Breast epithelium (tissue), 4 donors: ENCODE measurements at regions not wholly inside any gene's neighbourhood (a gene's known extent, or its start where the extent isn't known, plus 50 kb on each side); places are given as distances from the start of the nearest gene placed in this dataset.

Source experiments
- DNase-seq, 2 donors: peaks; one replicate each; pipeline ENCODE4 v3.0.0-alpha.2; 2019; ENCODE audit warnings: low spot score in 2 of 2
- H3K27ac ChIP-seq, 2 donors: fragments of 200-600 bp; sonication (generic) in 1 of 2; one replicate each; pipeline ENCODE4 v1.5.1; 2016 to 2019; ENCODE audit warnings: mild to moderate bottlenecking in 1 of 2
- H3K27me3 ChIP-seq, 2 donors: fragments of 200-600 bp; sonication (generic) in 1 of 2; one replicate each; pipeline versions ENCODE4 v1.5.1 to v1.6.0; 2017 to 2019; ENCODE audit warnings: control low read depth in 1 of 2, mild to moderate bottlenecking in 1 of 2
- H3K36me3 ChIP-seq: fragments of 200-600 bp; one replicate; pipeline ENCODE4 v1.5.1; 2019
- H3K4me1 ChIP-seq, 2 donors: fragments of 200-600 bp; sonication (generic); one replicate each; pipeline ENCODE4 v1.5.1; 2016 to 2019; ENCODE audit warnings: control low read depth in 1 of 2
- H3K4me3 ChIP-seq, 3 donors: fragments of 200-600 bp; sonication (generic); 1 replicate in 2 of 3; 2 replicates in 1 of 3; pipeline ENCODE4 v1.5.1; 2016 to 2019; ENCODE audit warnings: mild to moderate bottlenecking in 3 of 3, moderate library complexity in 2 of 3
- H3K9me3 ChIP-seq, 2 donors: fragments of 200-600 bp; sonication (generic) in 1 of 2; one replicate each; pipeline ENCODE4 v1.5.1; 2016 to 2019; ENCODE audit warnings: control low read depth in 1 of 2
- CTCF ChIP-seq, 3 donors: fragments of 450-650 bp; IDR thresholded peaks; one replicate each; pipeline ENCODE4 v1.5.1; 2016 to 2017; ENCODE audit warnings: antibody characterized with exemption in 3 of 3, mild to moderate bottlenecking in 3 of 3, moderate library complexity in 3 of 3
- POLR2A ChIP-seq: fragments of 450-650 bp; IDR thresholded peaks from one replicate; pipeline ENCODE4 v1.6.1; 2016; ENCODE audit warnings: antibody characterized with exemption, mild to moderate bottlenecking, moderate library complexity
- POLR2AphosphoS5 ChIP-seq, 3 donors: sonication (generic); formaldehyde crosslinking; IDR thresholded peaks; one replicate each; pipeline ENCODE4 v1.6.1; 2017; ENCODE audit warnings: antibody characterized with exemption in 3 of 3
- intact Hi-C: fragments of 100-400 bp; cut with DNase I; formaldehyde crosslinking; loops from one replicate; pipeline ENCODE4 v1.15.1; 2023; ENCODE audit warnings: low total_unique reads

GRCh38 chr9:7710686-7711085 lies 88.9 kb downstream of the DMAC1 start:
- no peak overlapping the region for H3K27ac ChIP-seq
- TF ChIP-seq POLR2AphosphoS5 (IDR thresholded peaks at IDR 0.05) (no peak), POLR2A (no peak), CTCF (IDR thresholded peaks at IDR 0.05) (no peak)
- intact Hi-C loops = no loop called here
- no peaks in the 10 kb centered on the region for H3K4me1 ChIP-seq
- H3K27me3 ChIP-seq = no peaks in the 10 kb centered on the region
- no peaks in the 10 kb centered on the region for H3K9me3 ChIP-seq
- H3K36me3 ChIP-seq = no peaks in the 10 kb centered on the region
- H3K4me3 ChIP-seq = no peak overlapping the region
- no peak for DNase-seq

DNA sequence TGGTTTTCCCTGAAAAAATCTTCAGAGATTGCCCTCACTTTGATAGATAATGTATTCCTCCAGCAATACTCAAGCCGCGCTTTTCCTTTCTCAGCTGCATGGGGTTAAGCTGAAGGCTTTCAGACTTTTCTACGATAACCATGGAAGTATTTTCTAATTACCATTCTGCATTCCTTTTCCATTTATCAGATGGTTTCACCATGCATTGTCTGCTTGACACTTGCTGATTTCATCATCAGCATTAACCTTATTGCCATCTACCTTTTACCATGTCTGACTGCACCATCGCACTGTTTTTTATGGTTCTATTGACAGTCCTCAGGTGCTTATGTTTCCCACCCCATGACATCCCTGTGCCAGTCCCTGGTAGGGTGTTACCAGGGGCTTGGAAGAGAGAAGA lies 91.6 kb downstream of the DMAC1 start:
- no peak for DNase-seq
- Histone ChIP-seq H3K27ac (no peak overlapping the region), H3K4me3 (no peak overlapping the region), H3K36me3 (no peaks in the 10 kb centered on the region), H3K9me3 (no peaks in the 10 kb centered on the region), H3K4me1 (no peaks in the 10 kb centered on the region), H3K27me3 (no peaks in the 10 kb centered on the region)
- intact Hi-C loops = no loop called here
- no peak for TF ChIP-seq POLR2AphosphoS5 (IDR thresholded peaks at IDR 0.05)
- TF ChIP-seq CTCF (IDR thresholded peaks at IDR 0.05) = no peak
- no peak for TF ChIP-seq POLR2A

DNA sequence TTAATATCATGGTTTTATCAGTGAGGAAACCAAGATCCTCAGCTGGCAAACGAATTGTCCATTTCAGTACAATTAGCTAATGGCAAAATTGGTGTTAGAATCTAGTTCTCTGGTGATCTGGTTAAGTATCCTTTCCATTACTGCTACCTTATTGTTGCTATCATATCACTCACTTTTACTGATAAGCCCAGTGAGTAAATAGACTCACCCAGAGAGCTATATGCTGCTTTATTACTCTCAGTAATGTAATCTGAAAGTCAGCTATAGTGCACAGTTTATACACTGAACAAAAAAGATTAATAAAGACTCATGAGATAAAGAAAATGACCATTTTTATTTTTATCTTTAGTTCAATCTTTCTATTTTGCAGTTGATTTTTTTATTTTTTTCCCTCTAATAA lies 95.0 kb downstream of the DMAC1 start:
- no peaks in the 10 kb centered on the region for H3K36me3 ChIP-seq
- H3K4me1 ChIP-seq = no peaks in the 10 kb centered on the region
- no peak overlapping the region for H3K27ac ChIP-seq
- H3K9me3 ChIP-seq = no peaks in the 10 kb centered on the region
- intact Hi-C loops = no loop called here
- no peak overlapping the region for H3K4me3 ChIP-seq
- H3K27me3 ChIP-seq = no peaks in the 10 kb centered on the region
- DNase-seq = no peak
- TF ChIP-seq POLR2AphosphoS5 (IDR thresholded peaks at IDR 0.05) = no peak
- TF ChIP-seq POLR2A = no peak
- TF ChIP-seq CTCF (IDR thresholded peaks at IDR 0.05) = no peak

GRCh38 chr9:7691909-7692308 lies 107.7 kb downstream of the DMAC1 start:
- H3K36me3 ChIP-seq = no peaks in the 10 kb centered on the region
- no peak overlapping the region for H3K27ac ChIP-seq
- no peaks in the 10 kb centered on the region for H3K9me3 ChIP-seq
- intact Hi-C loops = no loop called here
- DNase-seq = no peak
- no peak overlapping the region for H3K4me3 ChIP-seq
- H3K27me3 ChIP-seq = no peaks in the 10 kb centered on the region
- TF ChIP-seq POLR2A (no peak), CTCF (IDR thresholded peaks at IDR 0.05) (no peak), POLR2AphosphoS5 (IDR thresholded peaks at IDR 0.05) (no peak)
- no peaks in the 10 kb centered on the region for H3K4me1 ChIP-seq

DNA sequence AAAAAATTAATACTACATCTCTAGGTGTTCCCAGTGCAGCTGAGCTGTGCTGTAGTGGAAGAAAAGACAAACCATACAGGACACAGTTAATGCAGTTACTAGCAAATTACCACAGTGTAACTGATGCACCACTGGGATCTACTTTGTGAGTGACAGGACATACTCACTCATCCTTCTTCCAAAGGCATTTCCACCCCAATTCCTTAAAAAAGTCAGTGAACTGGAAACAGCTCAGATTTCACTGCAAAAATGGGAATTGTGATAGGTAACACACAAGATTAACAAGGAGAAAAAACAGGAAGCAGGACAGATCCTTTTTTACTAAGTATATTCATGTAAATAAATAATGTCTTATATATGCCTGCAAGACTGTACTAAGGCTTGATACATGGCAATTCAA lies 109.6 kb downstream of the DMAC1 start:
- Histone ChIP-seq H3K4me3 (no peak overlapping the region), H3K27me3 (no peaks in the 10 kb centered on the region), H3K4me1 (no peaks in the 10 kb centered on the region), H3K36me3 (no peaks in the 10 kb centered on the region), H3K27ac (no peak overlapping the region), H3K9me3 (no peaks in the 10 kb centered on the region)
- DNase-seq = no peak
- intact Hi-C loops = no loop called here
- no peak for TF ChIP-seq CTCF (IDR thresholded peaks at IDR 0.05)
- no peak for TF ChIP-seq POLR2AphosphoS5 (IDR thresholded peaks at IDR 0.05)
- TF ChIP-seq POLR2A = no peak
